ENCODE measurements at regions not wholly inside any gene's neighbourhood (a gene's known extent, or its start where the extent isn't known, plus 50 kb on each side); places are given as distances from the start of the nearest gene placed in this dataset.

GRCh38 chr7:47659664-47660462 is 78.0 kb upstream of the TNS3 start:
- Mint-ChIP-seq H3K27me3 (ENCODE audit: unreplicated experiment) (peaks cover 2% of the 10 kb centered on the region), H3K9me3 (ENCODE audit: unreplicated experiment) (no peaks in the 10 kb centered on the region), H3K36me3 (ENCODE audit: low read depth, unreplicated experiment) (no peaks in the 10 kb centered on the region), H3K27ac (ENCODE audit: unreplicated experiment) (no peak overlapping the region), H3K4me1 (ENCODE audit: unreplicated experiment) (peaks cover 21% of the 10 kb centered on the region), H3K4me3 (ENCODE audit: unreplicated experiment) (no peak overlapping the region)
- no peak for TF ChIP-seq CTCF (IDR thresholded peaks at IDR 0.05; ENCODE audit: unreplicated experiment)
- DNase-seq (ENCODE audit: low spot score), result no peak

- TF ChIP-seq CTCF (IDR thresholded peaks at IDR 0.05; ENCODE audit: unreplicated experiment), result no peak
- Mint-ChIP-seq H3K4me1 (ENCODE audit: unreplicated experiment) (peaks cover 16% of the 10 kb centered on the region), H3K27me3 (ENCODE audit: unreplicated experiment) (peaks cover 2% of the 10 kb centered on the region), H3K27ac (ENCODE audit: unreplicated experiment) (no peak overlapping the region), H3K9me3 (ENCODE audit: unreplicated experiment) (no peaks in the 10 kb centered on the region), H3K36me3 (ENCODE audit: low read depth, unreplicated experiment) (no peaks in the 10 kb centered on the region), H3K4me3 (ENCODE audit: unreplicated experiment) (no peak overlapping the region)
- DNase-seq (ENCODE audit: low spot score), result no peak
These were observed 77.2 kb upstream of the TNS3 start for GRCh38 chr7:47658886-47659635.

- peaks cover 2% of the 10 kb centered on the region for H3K27me3 Mint-ChIP-seq (ENCODE audit: unreplicated experiment)
- H3K4me1 Mint-ChIP-seq (ENCODE audit: unreplicated experiment), result peaks cover 16% of the 10 kb centered on the region
- no peaks in the 10 kb centered on the region for H3K9me3 Mint-ChIP-seq (ENCODE audit: unreplicated experiment)
- no peaks in the 10 kb centered on the region for H3K36me3 Mint-ChIP-seq (ENCODE audit: low read depth, unreplicated experiment)
- DNase-seq (ENCODE audit: low spot score), result no peak
- TF ChIP-seq CTCF (IDR thresholded peaks at IDR 0.05; ENCODE audit: unreplicated experiment), result no peak
- no peak overlapping the region for H3K27ac Mint-ChIP-seq (ENCODE audit: unreplicated experiment)
- H3K4me3 Mint-ChIP-seq (ENCODE audit: unreplicated experiment), result no peak overlapping the region
These were observed 75.2 kb upstream of the TNS3 start for GRCh38 chr7:47657126-47657525.

- no peaks in the 10 kb centered on the region for H3K27me3 Mint-ChIP-seq (ENCODE audit: unreplicated experiment)
- no peaks in the 10 kb centered on the region for H3K36me3 Mint-ChIP-seq (ENCODE audit: low read depth, unreplicated experiment)
- H3K4me3 Mint-ChIP-seq (ENCODE audit: unreplicated experiment), result no peak overlapping the region
- TF ChIP-seq CTCF (IDR thresholded peaks at IDR 0.05; ENCODE audit: unreplicated experiment), result no peak
- no peak overlapping the region for H3K27ac Mint-ChIP-seq (ENCODE audit: unreplicated experiment)
- peak; percentile 13 for DNase-seq (ENCODE audit: low spot score)
- no peaks in the 10 kb centered on the region for H3K9me3 Mint-ChIP-seq (ENCODE audit: unreplicated experiment)
- peaks cover 9% of the 10 kb centered on the region for H3K4me1 Mint-ChIP-seq (ENCODE audit: unreplicated experiment)
These were observed 72.9 kb upstream of the TNS3 start for GRCh38 chr7:47654672-47655298.

Data from endothelial cell (in vitro differentiated cells).